22Rv1 (cell line): ENCODE measurements at regions not wholly inside any gene's neighbourhood (a gene's known extent, or its start where the extent isn't known, plus 50 kb on each side); places are given as distances from the start of the nearest gene placed in this dataset.

Source experiments
- H3K27ac ChIP-seq: fragments of 450-650 bp; 2 replicates; pipeline ENCODE4 v1.5.1; 2017
- ZFX ChIP-seq: fragments of 450-650 bp; IDR thresholded peaks from 2 replicates; pipeline ENCODE4 v1.6.1; 2017; ENCODE audit warnings: antibody characterized with exemption, borderline replicate concordance
- TF ChIP-seq, protein P1 (sequence below): fragments of 450-650 bp; IDR thresholded peaks from 2 replicates; pipeline ENCODE4 v1.5.1; 2017; ENCODE audit warnings: mild to moderate bottlenecking

DNA sequence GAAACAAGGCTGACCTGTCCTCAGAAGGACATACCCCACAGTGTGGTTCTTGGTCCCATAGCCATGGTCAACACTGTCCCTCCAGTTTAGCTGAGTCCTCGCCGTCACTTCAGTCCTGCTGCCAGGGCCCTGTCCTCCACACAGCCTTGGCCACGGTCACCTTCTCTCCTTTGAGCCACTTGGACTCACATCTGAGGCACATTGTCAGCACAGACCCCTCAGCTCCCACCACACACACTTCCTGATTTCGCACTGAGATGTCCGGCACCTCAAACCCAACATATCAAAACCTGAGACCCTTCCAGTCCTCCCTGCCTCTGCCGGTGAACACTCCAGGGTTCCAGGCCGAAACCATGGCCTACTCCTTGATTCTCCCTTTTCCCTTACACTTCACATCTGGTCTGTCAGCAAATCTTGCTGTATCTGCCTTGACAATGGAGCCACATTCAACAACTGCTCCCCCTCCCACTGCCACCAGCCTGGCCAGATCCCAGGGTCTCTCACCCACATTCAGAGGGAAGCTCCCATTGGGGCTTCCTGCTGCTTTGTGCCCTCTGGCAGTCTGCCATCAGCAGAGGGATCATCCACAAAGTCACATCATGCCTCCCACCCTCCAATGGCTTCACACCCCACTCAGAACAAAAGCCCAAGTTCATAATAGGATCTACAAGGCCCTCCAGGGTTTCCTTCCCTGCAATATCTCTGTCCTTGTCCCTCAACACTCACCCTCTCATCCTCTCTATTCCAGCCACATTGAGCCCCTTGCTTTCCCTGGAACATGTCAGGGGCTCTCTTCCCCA lies 219.6 kb upstream of the SHH start:
- TF ChIP-seq, protein P1, sequence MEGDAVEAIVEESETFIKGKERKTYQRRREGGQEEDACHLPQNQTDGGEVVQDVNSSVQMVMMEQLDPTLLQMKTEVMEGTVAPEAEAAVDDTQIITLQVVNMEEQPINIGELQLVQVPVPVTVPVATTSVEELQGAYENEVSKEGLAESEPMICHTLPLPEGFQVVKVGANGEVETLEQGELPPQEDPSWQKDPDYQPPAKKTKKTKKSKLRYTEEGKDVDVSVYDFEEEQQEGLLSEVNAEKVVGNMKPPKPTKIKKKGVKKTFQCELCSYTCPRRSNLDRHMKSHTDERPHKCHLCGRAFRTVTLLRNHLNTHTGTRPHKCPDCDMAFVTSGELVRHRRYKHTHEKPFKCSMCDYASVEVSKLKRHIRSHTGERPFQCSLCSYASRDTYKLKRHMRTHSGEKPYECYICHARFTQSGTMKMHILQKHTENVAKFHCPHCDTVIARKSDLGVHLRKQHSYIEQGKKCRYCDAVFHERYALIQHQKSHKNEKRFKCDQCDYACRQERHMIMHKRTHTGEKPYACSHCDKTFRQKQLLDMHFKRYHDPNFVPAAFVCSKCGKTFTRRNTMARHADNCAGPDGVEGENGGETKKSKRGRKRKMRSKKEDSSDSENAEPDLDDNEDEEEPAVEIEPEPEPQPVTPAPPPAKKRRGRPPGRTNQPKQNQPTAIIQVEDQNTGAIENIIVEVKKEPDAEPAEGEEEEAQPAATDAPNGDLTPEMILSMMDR, result no peak
- no peak for TF ChIP-seq ZFX
- H3K27ac ChIP-seq, result no peak overlapping the region

DNA sequence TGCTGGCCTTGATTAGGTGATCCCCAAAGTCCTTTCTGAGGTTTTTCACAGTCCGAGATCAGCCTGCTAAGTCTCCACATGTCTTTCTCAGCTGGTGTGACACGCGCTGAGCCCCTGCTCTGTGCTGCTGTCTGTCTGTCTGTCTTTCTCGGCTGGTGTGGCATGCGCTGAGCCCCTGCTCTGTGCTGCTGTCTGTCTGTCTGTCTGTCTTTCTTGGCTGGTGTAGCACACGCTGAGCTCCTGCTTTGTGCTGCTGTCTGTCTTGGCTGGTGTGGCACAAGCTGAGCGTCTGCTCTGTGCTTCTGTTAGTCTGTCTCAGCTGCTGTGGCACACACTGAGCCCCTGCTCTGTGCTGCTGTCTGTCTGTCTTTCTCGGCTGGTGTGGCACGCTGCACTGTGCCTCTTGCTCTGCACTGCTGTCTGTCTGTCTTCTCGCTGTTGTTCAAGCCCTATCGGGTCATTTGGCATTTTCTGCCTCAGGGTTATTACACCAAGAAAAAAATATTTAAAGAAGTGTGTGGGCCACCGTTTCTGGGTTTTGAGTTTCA lies 217.3 kb upstream of the SHH start:
- no peak for TF ChIP-seq ZFX
- TF ChIP-seq, protein P1, result no peak

DNA sequence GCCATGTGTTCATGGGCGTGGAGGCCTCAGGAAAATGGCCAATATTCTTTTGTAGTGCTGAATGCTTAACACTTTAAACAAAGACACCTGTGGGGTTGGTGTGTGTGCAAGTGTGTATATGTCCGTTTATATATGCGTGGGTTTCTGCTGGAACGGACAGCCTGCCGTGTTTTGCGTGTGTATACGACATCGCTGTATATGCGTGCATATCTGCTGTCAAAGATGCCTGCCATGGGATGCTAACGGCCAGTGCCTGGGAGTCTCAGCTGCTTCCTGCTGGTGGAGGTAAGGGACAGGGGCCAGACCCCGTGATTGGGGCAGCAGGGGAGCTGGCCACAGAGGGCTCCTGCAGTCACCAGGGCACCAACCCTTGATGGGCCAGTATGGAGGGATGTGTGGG lies 216.3 kb upstream of the SHH start:
- TF ChIP-seq, protein P1, result no peak
- no peak for TF ChIP-seq ZFX
- H3K27ac ChIP-seq, result no peak overlapping the region

More for the DNA sequence above, 217.3 kb upstream of the SHH start:
- no peak overlapping the region for H3K27ac ChIP-seq

DNA sequence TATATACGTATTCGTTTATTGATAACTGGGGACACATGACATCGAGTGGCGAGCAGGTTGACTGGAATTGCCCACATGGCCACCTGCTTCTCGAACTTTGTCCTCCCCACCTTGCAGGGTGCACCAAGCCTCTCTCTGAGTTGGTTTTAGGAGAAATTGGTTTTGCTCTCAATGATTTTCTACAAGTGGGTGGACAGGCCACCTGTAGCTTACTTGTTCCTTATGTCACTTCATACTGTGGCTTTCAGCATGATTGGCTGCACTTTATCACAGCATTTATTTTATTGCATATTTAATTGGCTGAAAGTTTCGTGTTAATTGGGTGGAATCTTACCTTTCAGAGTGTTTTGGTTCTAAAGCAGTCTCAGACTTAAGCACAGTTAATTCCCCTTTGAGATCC lies 215.6 kb upstream of the SHH start:
- H3K27ac ChIP-seq, result no peak overlapping the region
- TF ChIP-seq, protein P1, result no peak

DNA sequence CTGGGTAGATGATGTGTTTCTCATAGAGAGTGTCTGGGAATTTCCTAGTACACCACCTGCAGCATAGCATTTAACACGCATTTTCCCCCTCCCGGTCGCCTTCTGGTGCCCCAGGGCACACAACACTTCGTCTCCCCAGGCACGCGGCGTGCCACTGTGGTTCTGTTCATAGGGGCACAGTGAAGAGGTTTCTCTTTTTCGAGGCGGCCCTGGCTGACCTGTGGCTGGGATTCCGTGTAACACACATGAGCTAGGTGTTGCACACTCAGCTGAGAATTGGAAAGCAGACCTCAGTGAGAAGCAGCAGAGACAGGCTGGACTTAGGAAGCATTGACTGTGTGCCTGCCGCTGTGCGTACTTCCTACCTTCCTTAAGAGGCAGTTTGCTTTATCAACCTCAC lies 214.3 kb upstream of the SHH start:
- TF ChIP-seq ZFX, result no peak
- TF ChIP-seq, protein P1, result no peak
- H3K27ac ChIP-seq, result no peak overlapping the region

DNA sequence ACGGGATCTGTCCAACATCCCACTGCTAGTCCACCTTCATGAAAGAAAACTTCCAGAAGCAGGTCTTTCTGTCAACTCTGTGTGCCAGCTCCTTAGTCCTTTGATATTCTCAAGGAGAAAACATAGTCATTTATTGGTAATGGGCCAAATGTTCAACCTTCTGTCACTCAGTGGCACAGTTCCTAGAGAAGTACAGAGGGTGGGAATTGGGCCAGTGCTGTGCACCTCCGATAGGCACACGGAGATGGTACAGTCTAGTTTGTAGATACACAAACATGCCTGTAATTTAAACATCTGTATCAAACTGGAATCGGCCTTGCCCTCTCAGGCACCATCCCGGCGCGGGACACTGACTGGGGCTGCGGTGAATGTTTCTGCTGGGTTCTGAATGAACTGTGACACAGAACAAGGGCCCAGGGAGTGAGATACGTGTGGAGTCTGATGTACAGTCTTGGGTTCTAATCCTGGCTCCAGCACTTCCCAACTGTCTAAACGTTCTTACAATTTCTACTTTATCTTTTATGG lies 213.9 kb upstream of the SHH start:
- TF ChIP-seq ZFX, result no peak
- TF ChIP-seq, protein P1, result no peak
- H3K27ac ChIP-seq, result no peak overlapping the region

DNA sequence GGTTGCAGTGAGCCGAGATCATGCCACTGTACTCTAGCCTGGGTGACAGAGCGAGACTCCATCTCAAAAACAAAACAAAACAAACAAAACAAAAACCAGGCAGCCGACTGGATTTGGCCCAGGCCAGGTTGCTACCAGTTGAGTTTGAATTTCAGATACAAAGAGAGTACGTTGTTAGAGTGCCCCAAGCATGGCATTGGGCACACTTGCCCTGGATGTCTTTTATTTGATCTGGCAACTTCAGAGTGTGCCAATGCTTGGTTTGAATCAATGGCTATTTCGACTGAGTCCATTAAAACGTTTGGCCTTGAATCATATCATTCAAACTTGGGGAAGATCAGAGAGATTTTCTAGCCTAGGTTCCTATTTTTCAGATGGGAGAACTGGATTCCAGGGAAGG lies 213.4 kb upstream of the SHH start:
- no peak overlapping the region for H3K27ac ChIP-seq
- no peak for TF ChIP-seq ZFX
- TF ChIP-seq, protein P1, result no peak
